ENCODE measurements at regions not wholly inside any gene's neighbourhood (a gene's known extent, or its start where the extent isn't known, plus 50 kb on each side); places are given as distances from the start of the nearest gene placed in this dataset.

DNA sequence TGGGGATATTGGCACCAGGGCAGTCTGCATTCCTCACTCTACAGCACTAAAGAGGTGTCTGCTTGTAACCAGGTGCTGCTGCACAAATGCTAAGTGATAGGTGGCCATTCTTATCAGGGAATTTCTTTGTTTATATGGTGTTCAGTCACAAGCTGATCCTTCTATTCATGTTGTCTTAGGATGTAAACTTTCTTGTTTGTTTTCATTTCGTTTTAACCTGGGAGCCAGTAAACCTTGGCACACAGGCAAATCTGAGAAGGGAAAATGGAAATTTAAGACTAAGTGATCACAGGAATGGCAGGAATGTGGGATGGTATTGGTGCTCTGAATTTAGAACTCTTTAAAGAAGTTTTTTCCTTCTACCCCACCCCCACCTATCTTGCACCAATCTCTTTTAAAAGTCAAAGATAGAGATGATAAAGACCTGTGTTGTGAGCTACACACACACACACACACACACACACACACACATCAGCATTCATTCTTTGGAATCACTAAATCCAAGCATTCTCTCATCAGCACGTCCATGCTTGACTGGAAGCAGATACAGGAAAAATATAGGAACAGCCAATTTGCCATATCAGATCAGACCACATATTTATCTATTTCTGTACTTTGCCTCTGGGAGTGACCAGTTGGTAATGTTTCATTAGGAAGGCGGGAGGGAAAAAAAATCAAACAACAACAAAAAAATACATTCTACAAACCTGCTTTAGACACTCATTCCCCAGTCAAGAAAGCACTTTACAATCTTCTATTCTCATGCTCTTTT, 451.4 kb upstream of the ADGRL2 start:
- Mint-ChIP-seq H3K4me3 (no peak overlapping the region), H3K36me3 (no peaks in the 10 kb centered on the region), H3K9me3 (peaks cover 2 to 16% (median 9%) of the 10 kb centered on the region in 7 donors), H3K4me1 (no peaks in the 10 kb centered on the region), H3K27ac (no peak overlapping the region), H3K27me3 (no peaks in the 10 kb centered on the region)
- H3K4me3 ChIP-seq (ENCODE audit: low read depth, low read length), result no peak overlapping the region
- ATAC-seq (ENCODE audit: low read depth in 2 of 2) (no peak), DNase-seq (no peak)
- H3K9me3 ChIP-seq (ENCODE audit: control insufficient read depth in 2 of 2, low read length in 2 of 2), result no peaks in the 10 kb centered on the region
- no peaks in the 10 kb centered on the region for H3K4me1 ChIP-seq (ENCODE audit: control insufficient read depth, insufficient read depth, low read length, poor library complexity, severe bottlenecking)
- no peaks in the 10 kb centered on the region for H3K27me3 ChIP-seq (ENCODE audit: control insufficient read depth, insufficient read depth, low read length)
- H3K36me3 ChIP-seq (ENCODE audit: control insufficient read depth, insufficient read depth, low read length), result no peaks in the 10 kb centered on the region
- H3K27ac ChIP-seq (ENCODE audit: insufficient read depth, low read length, poor library complexity, severe bottlenecking), result no peak overlapping the region

DNA sequence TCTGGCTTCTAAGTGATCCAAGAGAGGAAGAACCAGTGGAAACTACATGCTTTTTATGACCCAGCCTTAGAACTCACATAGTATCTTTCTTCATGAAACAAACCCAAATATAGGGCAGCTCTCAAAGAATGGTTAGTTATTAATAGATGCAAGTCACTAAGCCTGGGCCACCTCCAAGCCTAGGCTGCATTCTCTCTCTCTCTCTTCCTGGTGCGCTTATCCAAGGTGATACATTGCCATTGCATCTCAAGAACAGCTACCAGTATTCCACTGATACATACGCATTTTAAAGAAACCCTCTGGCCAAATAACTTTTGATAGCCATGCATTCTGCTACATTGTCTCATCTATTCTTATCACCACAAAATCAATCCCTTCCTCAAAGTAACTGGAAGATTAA, 455.6 kb upstream of the ADGRL2 start:
- DNase-seq (no peak), ATAC-seq (ENCODE audit: low read depth in 2 of 2) (no peak)
- no peaks in the 10 kb centered on the region for H3K4me1 ChIP-seq (ENCODE audit: control insufficient read depth, insufficient read depth, low read length, poor library complexity, severe bottlenecking)
- H3K27me3 ChIP-seq (ENCODE audit: control insufficient read depth, insufficient read depth, low read length), result no peaks in the 10 kb centered on the region
- H3K4me3 Mint-ChIP-seq, result no peak overlapping the region
- no peaks in the 10 kb centered on the region for H3K4me1 Mint-ChIP-seq
- peaks cover 2 to 9% (median 5%) of the 10 kb centered on the region in 7 donors for H3K9me3 Mint-ChIP-seq
- peaks cover 0 to 5% of the 10 kb centered on the region in 2 experiments for H3K9me3 ChIP-seq (ENCODE audit: control insufficient read depth in 2 of 2, low read length in 2 of 2)
- no peaks in the 10 kb centered on the region for H3K36me3 Mint-ChIP-seq
- no peaks in the 10 kb centered on the region for H3K27me3 Mint-ChIP-seq
- H3K27ac Mint-ChIP-seq, result no peak overlapping the region
- no peak overlapping the region for H3K4me3 ChIP-seq (ENCODE audit: low read depth, low read length)
- no peak overlapping the region for H3K27ac ChIP-seq (ENCODE audit: insufficient read depth, low read length, poor library complexity, severe bottlenecking)
- no peaks in the 10 kb centered on the region for H3K36me3 ChIP-seq (ENCODE audit: control insufficient read depth, insufficient read depth, low read length)

DNA sequence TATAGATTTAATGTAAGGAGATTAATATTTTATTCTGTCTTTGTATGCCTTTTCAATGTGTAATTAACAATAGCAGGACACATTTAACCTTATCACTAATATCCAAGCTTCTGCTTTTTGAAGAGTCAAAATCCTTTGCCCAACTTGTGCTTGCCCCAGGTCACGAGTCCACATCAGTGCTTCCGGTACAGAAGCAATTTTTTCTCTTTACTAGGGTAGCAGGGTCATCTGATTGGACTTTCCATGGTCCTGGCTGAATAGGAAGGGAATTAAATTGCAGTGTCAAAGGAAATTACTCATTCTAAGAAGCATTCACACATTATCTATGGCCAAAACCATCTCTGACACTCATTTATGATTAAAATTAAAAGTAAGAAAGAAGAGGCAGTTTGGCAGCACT, 460.5 kb upstream of the ADGRL2 start:
- Histone ChIP-seq H3K27me3 (ENCODE audit: control insufficient read depth, insufficient read depth, low read length) (no peaks in the 10 kb centered on the region), H3K9me3 (ENCODE audit: control insufficient read depth in 2 of 2, low read length in 2 of 2) (peaks cover 0 to 5% of the 10 kb centered on the region in 2 experiments), H3K36me3 (ENCODE audit: control insufficient read depth, insufficient read depth, low read length) (no peaks in the 10 kb centered on the region), H3K27ac (ENCODE audit: insufficient read depth, low read length, poor library complexity, severe bottlenecking) (no peak overlapping the region), H3K4me1 (ENCODE audit: control insufficient read depth, insufficient read depth, low read length, poor library complexity, severe bottlenecking) (no peaks in the 10 kb centered on the region), H3K4me3 (ENCODE audit: low read depth, low read length) (no peak overlapping the region)
- H3K27me3 Mint-ChIP-seq, result no peaks in the 10 kb centered on the region
- H3K27ac Mint-ChIP-seq, result no peak overlapping the region
- H3K36me3 Mint-ChIP-seq, result no peaks in the 10 kb centered on the region
- peaks cover 0 to 13% (median 7%) of the 10 kb centered on the region in 7 donors for H3K9me3 Mint-ChIP-seq
- DNase-seq (no peak), ATAC-seq (ENCODE audit: low read depth in 2 of 2) (no peak)
- H3K4me1 Mint-ChIP-seq, result no peaks in the 10 kb centered on the region
- no peak overlapping the region for H3K4me3 Mint-ChIP-seq

DNA sequence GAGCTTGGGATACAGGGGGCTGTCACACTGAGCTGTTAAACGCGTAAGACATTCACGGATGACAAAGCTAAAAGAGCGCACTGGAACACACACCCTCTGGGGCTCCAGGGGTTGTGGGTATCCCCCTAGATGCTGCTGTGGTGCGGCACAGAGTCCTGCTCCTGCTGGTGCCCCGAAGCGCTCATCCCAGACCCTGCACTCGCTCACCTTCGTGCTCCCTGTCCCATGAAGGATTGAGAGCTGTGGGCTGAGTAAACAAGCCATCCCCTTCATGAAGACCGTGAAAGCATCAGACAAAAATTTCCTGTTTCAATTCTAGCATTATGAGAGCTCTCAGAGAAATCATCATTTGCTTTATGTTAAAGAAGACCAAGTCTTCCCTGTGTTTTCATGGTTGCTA, 463.5 kb upstream of the ADGRL2 start:
- H3K27me3 ChIP-seq (ENCODE audit: control insufficient read depth, insufficient read depth, low read length), result no peaks in the 10 kb centered on the region
- no peak overlapping the region for H3K4me3 ChIP-seq (ENCODE audit: low read depth, low read length)
- DNase-seq, result no peak
- no peaks in the 10 kb centered on the region for H3K9me3 ChIP-seq (ENCODE audit: control insufficient read depth in 2 of 2, low read length in 2 of 2)
- H3K27ac ChIP-seq (ENCODE audit: insufficient read depth, low read length, poor library complexity, severe bottlenecking), result no peak overlapping the region
- Mint-ChIP-seq H3K4me3 (no peak overlapping the region), H3K9me3 (peaks cover 1 to 13% (median 7%) of the 10 kb centered on the region in 7 donors), H3K27me3 (no peaks in the 10 kb centered on the region), H3K27ac (no peak overlapping the region), H3K4me1 (no peaks in the 10 kb centered on the region), H3K36me3 (no peaks in the 10 kb centered on the region)
- ATAC-seq (ENCODE audit: low read depth in 2 of 2), result no peak
- no peaks in the 10 kb centered on the region for H3K36me3 ChIP-seq (ENCODE audit: control insufficient read depth, insufficient read depth, low read length)
- H3K4me1 ChIP-seq (ENCODE audit: control insufficient read depth, insufficient read depth, low read length, poor library complexity, severe bottlenecking), result no peaks in the 10 kb centered on the region

DNA sequence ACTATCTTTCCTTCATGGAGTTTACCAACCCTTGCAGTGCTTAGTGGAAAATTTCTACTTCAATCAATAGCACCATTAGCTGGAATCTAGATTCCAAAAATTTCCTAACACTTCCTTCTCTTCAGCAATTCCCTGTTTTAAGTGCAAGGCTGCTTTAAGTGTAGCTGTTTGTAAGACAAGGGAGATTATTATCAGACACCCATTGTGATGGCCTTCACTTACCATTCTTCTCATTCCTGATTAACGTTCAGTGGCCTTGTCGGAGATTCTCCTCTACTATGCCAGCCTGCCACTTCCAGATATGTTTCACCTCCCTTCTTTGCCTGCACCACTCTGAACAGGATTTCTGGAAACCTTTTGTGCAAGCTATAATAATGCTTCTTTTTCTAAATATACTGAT, 464.9 kb upstream of the ADGRL2 start:
- no peak for ATAC-seq (ENCODE audit: low read depth in 2 of 2)
- Mint-ChIP-seq H3K27ac (no peak overlapping the region), H3K4me1 (no peaks in the 10 kb centered on the region), H3K36me3 (no peaks in the 10 kb centered on the region), H3K4me3 (no peak overlapping the region), H3K27me3 (no peaks in the 10 kb centered on the region), H3K9me3 (peaks cover 1 to 13% (median 9%) of the 10 kb centered on the region in 7 donors)
- Histone ChIP-seq H3K4me3 (ENCODE audit: low read depth, low read length) (no peak overlapping the region), H3K27ac (ENCODE audit: insufficient read depth, low read length, poor library complexity, severe bottlenecking) (no peak overlapping the region), H3K4me1 (ENCODE audit: control insufficient read depth, insufficient read depth, low read length, poor library complexity, severe bottlenecking) (no peaks in the 10 kb centered on the region), H3K36me3 (ENCODE audit: control insufficient read depth, insufficient read depth, low read length) (no peaks in the 10 kb centered on the region), H3K9me3 (ENCODE audit: control insufficient read depth in 2 of 2, low read length in 2 of 2) (no peaks in the 10 kb centered on the region), H3K27me3 (ENCODE audit: control insufficient read depth, insufficient read depth, low read length) (no peaks in the 10 kb centered on the region)
- no peak for DNase-seq

DNA sequence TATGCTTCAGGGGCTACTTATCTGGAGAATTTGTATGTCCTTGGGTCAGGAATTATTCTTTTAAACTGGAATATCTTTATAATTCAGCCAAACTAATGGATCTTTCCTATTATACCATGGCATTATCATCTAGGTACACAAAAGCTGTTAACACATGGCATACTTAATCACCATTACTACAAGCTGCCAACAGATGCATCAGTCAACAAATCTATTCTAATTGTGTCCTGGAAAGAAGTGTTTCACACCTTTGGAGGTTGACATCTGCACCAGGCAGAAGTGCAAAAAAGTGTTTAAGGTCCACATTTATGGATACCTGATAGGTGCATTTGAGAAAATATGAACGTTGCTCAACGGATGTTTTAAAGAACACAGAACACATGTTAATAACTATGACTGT, 470.2 kb upstream of the ADGRL2 start:
- Histone ChIP-seq H3K27me3 (ENCODE audit: control insufficient read depth, insufficient read depth, low read length) (no peaks in the 10 kb centered on the region), H3K4me1 (ENCODE audit: control insufficient read depth, insufficient read depth, low read length, poor library complexity, severe bottlenecking) (no peaks in the 10 kb centered on the region), H3K36me3 (ENCODE audit: control insufficient read depth, insufficient read depth, low read length) (no peaks in the 10 kb centered on the region), H3K27ac (ENCODE audit: insufficient read depth, low read length, poor library complexity, severe bottlenecking) (no peak overlapping the region), H3K9me3 (ENCODE audit: control insufficient read depth in 2 of 2, low read length in 2 of 2) (no peaks in the 10 kb centered on the region), H3K4me3 (ENCODE audit: low read depth, low read length) (no peak overlapping the region)
- Mint-ChIP-seq H3K4me3 (no peak overlapping the region), H3K27ac (no peak overlapping the region), H3K9me3 (peaks cover 0 to 10% (median 1%) of the 10 kb centered on the region in 7 donors), H3K27me3 (no peaks in the 10 kb centered on the region), H3K4me1 (no peaks in the 10 kb centered on the region), H3K36me3 (no peaks in the 10 kb centered on the region)
- no peak for ATAC-seq (ENCODE audit: low read depth in 2 of 2)
- DNase-seq, result no peak

DNA sequence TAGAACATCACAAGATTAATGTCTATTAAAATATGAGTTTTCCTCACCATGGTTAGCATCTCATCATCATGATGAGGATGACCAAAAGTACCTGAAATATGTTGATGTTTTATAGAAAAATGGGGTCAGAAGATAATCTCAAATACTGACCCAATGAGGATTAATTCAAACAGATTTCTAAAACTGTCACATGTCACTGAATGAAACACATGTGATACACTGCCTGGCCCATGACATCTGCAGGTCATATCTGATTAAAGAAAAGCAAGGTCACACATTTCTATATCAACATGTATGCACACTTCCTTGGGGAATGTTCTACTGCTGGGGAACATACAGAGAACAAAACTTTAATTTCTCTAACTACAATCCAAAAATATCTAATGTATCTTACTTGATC, 470.6 kb upstream of the ADGRL2 start:
- H3K27me3 Mint-ChIP-seq, result no peaks in the 10 kb centered on the region
- H3K9me3 ChIP-seq (ENCODE audit: control insufficient read depth in 2 of 2, low read length in 2 of 2), result no peaks in the 10 kb centered on the region
- H3K4me1 Mint-ChIP-seq, result no peaks in the 10 kb centered on the region
- H3K27me3 ChIP-seq (ENCODE audit: control insufficient read depth, insufficient read depth, low read length), result no peaks in the 10 kb centered on the region
- peaks cover 0 to 10% (median 3%) of the 10 kb centered on the region in 7 donors for H3K9me3 Mint-ChIP-seq
- DNase-seq (no peak), ATAC-seq (ENCODE audit: low read depth in 2 of 2) (no peak)
- no peaks in the 10 kb centered on the region for H3K36me3 ChIP-seq (ENCODE audit: control insufficient read depth, insufficient read depth, low read length)
- no peak overlapping the region for H3K4me3 Mint-ChIP-seq
- H3K36me3 Mint-ChIP-seq, result no peaks in the 10 kb centered on the region
- no peak overlapping the region for H3K27ac ChIP-seq (ENCODE audit: insufficient read depth, low read length, poor library complexity, severe bottlenecking)
- H3K27ac Mint-ChIP-seq, result no peak overlapping the region
- no peak overlapping the region for H3K4me3 ChIP-seq (ENCODE audit: low read depth, low read length)
- no peaks in the 10 kb centered on the region for H3K4me1 ChIP-seq (ENCODE audit: control insufficient read depth, insufficient read depth, low read length, poor library complexity, severe bottlenecking)

DNA sequence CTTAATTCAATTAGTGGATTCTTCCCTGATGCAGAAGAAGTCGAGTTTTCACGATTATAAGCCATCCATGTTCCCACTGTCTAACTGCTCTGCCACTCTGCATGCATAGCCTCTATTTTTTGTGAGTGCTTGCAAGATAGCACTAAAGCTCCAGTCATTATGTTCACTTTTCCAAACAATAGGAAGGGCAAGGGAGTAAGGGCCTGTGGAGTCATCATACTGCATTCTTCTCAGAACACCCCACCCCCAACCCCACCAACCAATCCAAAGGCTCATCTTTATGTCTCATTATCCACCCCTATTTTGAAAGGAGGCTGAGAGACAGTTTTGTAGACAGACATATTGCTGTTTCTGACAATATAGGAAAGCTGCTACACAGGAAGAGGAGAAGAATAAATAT, 471.7 kb upstream of the ADGRL2 start:
- Mint-ChIP-seq H3K9me3 (peaks cover 0 to 8% (median 3%) of the 10 kb centered on the region in 7 donors), H3K27me3 (no peaks in the 10 kb centered on the region), H3K4me3 (no peak overlapping the region), H3K4me1 (no peaks in the 10 kb centered on the region), H3K27ac (no peak overlapping the region), H3K36me3 (no peaks in the 10 kb centered on the region)
- ATAC-seq (ENCODE audit: low read depth in 2 of 2) (no peak), DNase-seq (no peak)
- no peaks in the 10 kb centered on the region for H3K27me3 ChIP-seq (ENCODE audit: control insufficient read depth, insufficient read depth, low read length)
- no peak overlapping the region for H3K27ac ChIP-seq (ENCODE audit: insufficient read depth, low read length, poor library complexity, severe bottlenecking)
- H3K36me3 ChIP-seq (ENCODE audit: control insufficient read depth, insufficient read depth, low read length), result no peaks in the 10 kb centered on the region
- no peak overlapping the region for H3K4me3 ChIP-seq (ENCODE audit: low read depth, low read length)
- H3K9me3 ChIP-seq (ENCODE audit: control insufficient read depth in 2 of 2, low read length in 2 of 2), result no peaks in the 10 kb centered on the region
- no peaks in the 10 kb centered on the region for H3K4me1 ChIP-seq (ENCODE audit: control insufficient read depth, insufficient read depth, low read length, poor library complexity, severe bottlenecking)
